ENCODE measurements at regions not wholly inside any gene's neighbourhood (a gene's known extent, or its start where the extent isn't known, plus 50 kb on each side); places are given as distances from the start of the nearest gene placed in this dataset.

- no peak for DNase-seq
These were observed 374.9 kb upstream of the IRX4 start for GRCh38 chr5:2257326-2258244.

GRCh38 chr5:2256691-2257280 is 374.1 kb upstream of the IRX4 start:
- no peak for DNase-seq

GRCh38 chr5:2255915-2256690 is 373.4 kb upstream of the IRX4 start:
- DNase-seq, result no peak

GRCh38 chr5:2254880-2255750 is 372.4 kb upstream of the IRX4 start:
- no peak for DNase-seq

GRCh38 chr5:2254406-2254805 is 371.7 kb upstream of the IRX4 start:
- no peak for DNase-seq

GRCh38 chr5:2253040-2253975 is 370.6 kb upstream of the IRX4 start:
- no peak for DNase-seq

GRCh38 chr5:2251751-2252150 is 369.0 kb upstream of the IRX4 start:
- no peak for DNase-seq

- no peak for DNase-seq
These were observed 368.6 kb upstream of the IRX4 start for GRCh38 chr5:2251298-2251697.

- no peak for DNase-seq
These were observed 367.7 kb upstream of the IRX4 start for GRCh38 chr5:2250365-2250950.

- no peak for DNase-seq
These were observed 366.7 kb upstream of the IRX4 start for GRCh38 chr5:2249442-2249841.

- no peak for DNase-seq
These were observed 366.3 kb upstream of the IRX4 start for GRCh38 chr5:2249026-2249425.

GRCh38 chr5:2242539-2242938 is 359.8 kb upstream of the IRX4 start:
- no peak for DNase-seq

- DNase-seq, result no peak
These were observed 359.1 kb upstream of the IRX4 start for GRCh38 chr5:2241842-2242241.

- no peak for DNase-seq
These were observed 357.6 kb upstream of the IRX4 start for GRCh38 chr5:2240118-2240904.

GRCh38 chr5:2239201-2239910 is 356.6 kb upstream of the IRX4 start:
- DNase-seq, result no peak

- no peak for DNase-seq
These were observed 356.0 kb upstream of the IRX4 start for GRCh38 chr5:2238732-2239131.

GRCh38 chr5:2227433-2227832 is 344.7 kb upstream of the IRX4 start:
- no peak for DNase-seq

- no peak for DNase-seq
These were observed 342.0 kb upstream of the IRX4 start for GRCh38 chr5:2224689-2225088.

- DNase-seq, result no peak
These were observed 340.6 kb upstream of the IRX4 start for GRCh38 chr5:2223303-2223702.

Measured in CD4-positive, alpha-beta T cell treated with Interferon gamma for 1 hour (primary cell).